ENCODE measurements at regions not wholly inside any gene's neighbourhood (a gene's known extent, or its start where the extent isn't known, plus 50 kb on each side); places are given as distances from the start of the nearest gene placed in this dataset.

DNA sequence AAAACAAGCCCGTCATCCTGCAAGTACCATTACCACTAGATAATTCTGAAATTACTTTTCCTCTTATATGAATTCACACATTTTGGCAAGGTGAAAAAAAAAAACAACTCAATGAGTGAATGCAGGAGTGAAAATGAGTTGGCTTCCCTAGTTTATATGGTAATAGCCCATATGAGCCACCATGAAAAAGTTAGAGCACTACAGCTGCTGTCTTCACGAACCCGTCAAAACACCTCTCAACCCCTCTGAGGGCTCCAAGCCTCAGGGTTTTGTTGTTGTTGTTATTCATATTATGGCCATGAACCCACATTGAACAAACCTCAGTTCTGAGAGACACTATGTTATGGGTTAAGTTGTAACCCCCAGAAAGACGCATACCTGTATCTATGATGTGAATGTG is 289.9 kb upstream of the CAND1 start:
- no peaks in the 10 kb centered on the region for H3K27me3 ChIP-seq (ENCODE audit: control insufficient read depth in 1 of 2, insufficient read depth in 2 of 2, low read length in 2 of 2)
- no peak for ATAC-seq (ENCODE audit: poor library complexity)
- no peaks in the 10 kb centered on the region for H3K4me1 Mint-ChIP-seq (ENCODE audit: low read depth)
- H3K4me1 ChIP-seq (ENCODE audit: insufficient read depth, low read length): no peaks in the 10 kb centered on the region
- no peak overlapping the region for H3K27ac ChIP-seq (ENCODE audit: low read depth in 1 of 2, low read length in 2 of 2)
- POLR2A ChIA-PET: no interaction called here
- no peak overlapping the region for H3K4me3 Mint-ChIP-seq
- no peaks in the 10 kb centered on the region for H3K9me3 Mint-ChIP-seq
- intact Hi-C loops (cut with DNase I, micrococcal nuclease): no loop called here
- no peak overlapping the region for H3K4me3 ChIP-seq (ENCODE audit: low read length)
- no peaks in the 10 kb centered on the region for H3K27me3 Mint-ChIP-seq
- DNase-seq: no peak
- no peaks in the 10 kb centered on the region for H3K36me3 ChIP-seq (ENCODE audit: insufficient read depth, low read length)
- H3K9me3 ChIP-seq (ENCODE audit: control insufficient read depth in 1 of 2, insufficient read depth in 1 of 2, low read length in 2 of 2): no peaks in the 10 kb centered on the region
- TF ChIP-seq CTCF (IDR thresholded peaks at IDR 0.05): no peak
- CTCF ChIA-PET: no interaction called here
- H3K27ac Mint-ChIP-seq: no peak overlapping the region
- no peaks in the 10 kb centered on the region for H3K36me3 Mint-ChIP-seq (ENCODE audit: low read depth)

DNA sequence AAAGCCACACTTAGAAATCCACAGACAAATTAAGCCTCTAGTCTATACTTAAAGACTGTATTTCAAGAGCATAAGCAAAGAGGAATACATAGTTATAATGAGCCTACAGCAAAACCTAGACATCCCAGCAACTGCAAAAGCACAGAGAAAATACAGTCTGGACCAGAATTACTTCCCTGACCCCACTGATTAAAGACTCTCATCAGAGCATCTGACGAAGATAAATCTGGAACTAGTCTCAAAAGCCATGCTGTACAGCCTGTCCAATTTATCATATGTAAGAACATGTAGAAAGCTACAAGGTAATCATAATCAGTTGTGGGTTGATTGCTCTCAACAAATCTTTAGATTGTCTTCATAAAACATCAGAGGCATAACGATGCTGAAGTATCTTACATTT is 285.1 kb upstream of the CAND1 start:
- intact Hi-C loops (cut with DNase I, micrococcal nuclease): no loop called here
- no peak for TF ChIP-seq CTCF (IDR thresholded peaks at IDR 0.05)
- Mint-ChIP-seq H3K36me3 (ENCODE audit: low read depth) (no peaks in the 10 kb centered on the region), H3K27ac (no peak overlapping the region), H3K4me3 (no peak overlapping the region), H3K27me3 (no peaks in the 10 kb centered on the region), H3K9me3 (no peaks in the 10 kb centered on the region), H3K4me1 (ENCODE audit: low read depth) (no peaks in the 10 kb centered on the region)
- no peaks in the 10 kb centered on the region for H3K4me1 ChIP-seq (ENCODE audit: insufficient read depth, low read length)
- H3K27me3 ChIP-seq (ENCODE audit: control insufficient read depth in 1 of 2, insufficient read depth in 2 of 2, low read length in 2 of 2): no peaks in the 10 kb centered on the region
- ChIA-PET POLR2A (no interaction called here), CTCF (no interaction called here)
- DNase-seq: no peak
- no peaks in the 10 kb centered on the region for H3K36me3 ChIP-seq (ENCODE audit: insufficient read depth, low read length)
- ATAC-seq (ENCODE audit: poor library complexity): no peak
- no peak overlapping the region for H3K4me3 ChIP-seq (ENCODE audit: low read length)
- H3K9me3 ChIP-seq (ENCODE audit: control insufficient read depth in 1 of 2, insufficient read depth in 1 of 2, low read length in 2 of 2): no peaks in the 10 kb centered on the region
- H3K27ac ChIP-seq (ENCODE audit: low read depth in 1 of 2, low read length in 2 of 2): no peak overlapping the region

GRCh38 chr12:66984962-66985361 is 284.2 kb upstream of the CAND1 start:
- TF ChIP-seq CTCF (IDR thresholded peaks at IDR 0.05): no peak
- ChIA-PET POLR2A (interaction anchor here (0.8 kb wide), 1 partner anchor 12 kb away, joined by 3 read pairs; no protein-coding TSS in a partner anchor), CTCF (no interaction called here)
- H3K27ac Mint-ChIP-seq: no peak overlapping the region
- no peaks in the 10 kb centered on the region for H3K36me3 ChIP-seq (ENCODE audit: insufficient read depth, low read length)
- ATAC-seq (ENCODE audit: poor library complexity): no peak
- no peaks in the 10 kb centered on the region for H3K4me1 ChIP-seq (ENCODE audit: insufficient read depth, low read length)
- intact Hi-C loops (cut with DNase I, micrococcal nuclease): no loop called here
- no peak overlapping the region for H3K4me3 ChIP-seq (ENCODE audit: low read length)
- DNase-seq: no peak
- H3K9me3 Mint-ChIP-seq: no peaks in the 10 kb centered on the region
- H3K9me3 ChIP-seq (ENCODE audit: control insufficient read depth in 1 of 2, insufficient read depth in 1 of 2, low read length in 2 of 2): no peaks in the 10 kb centered on the region
- no peaks in the 10 kb centered on the region for H3K4me1 Mint-ChIP-seq (ENCODE audit: low read depth)
- no peak overlapping the region for H3K4me3 Mint-ChIP-seq
- no peaks in the 10 kb centered on the region for H3K27me3 Mint-ChIP-seq
- H3K27me3 ChIP-seq (ENCODE audit: control insufficient read depth in 1 of 2, insufficient read depth in 2 of 2, low read length in 2 of 2): no peaks in the 10 kb centered on the region
- H3K36me3 Mint-ChIP-seq (ENCODE audit: low read depth): no peaks in the 10 kb centered on the region
- H3K27ac ChIP-seq (ENCODE audit: low read depth in 1 of 2, low read length in 2 of 2): no peak overlapping the region
